ENCODE measurements at regions not wholly inside any gene's neighbourhood (a gene's known extent, or its start where the extent isn't known, plus 50 kb on each side); places are given as distances from the start of the nearest gene placed in this dataset.
A peak's percentile ranks its signal among the peaks of the same experiment; 100 is the strongest.

DNA sequence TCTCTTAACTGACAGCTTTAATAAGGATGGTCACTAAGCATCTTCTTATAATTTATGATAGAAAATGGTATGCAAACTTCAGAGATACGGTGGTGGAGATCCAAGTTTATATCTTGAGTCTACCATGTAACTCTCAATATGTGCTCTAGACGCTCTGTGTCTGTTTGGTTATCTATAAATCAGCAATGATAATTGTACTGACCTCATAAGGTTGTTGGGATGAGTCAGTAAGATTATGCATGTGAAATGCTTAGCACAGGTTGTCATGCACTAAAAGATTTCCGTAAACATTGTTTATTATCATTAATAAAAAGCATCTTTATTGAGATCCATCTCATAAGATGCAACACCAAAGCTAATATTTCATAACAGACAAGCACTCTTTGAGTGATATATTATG lies 1094.9 kb upstream of the EEF2KMT start:
- no peak for TF ChIP-seq CTCF (IDR thresholded peaks at IDR 0.05; ENCODE audit: unreplicated experiment in 3 of 3)
- peaks cover 10% of the 10 kb centered on the region for H3K27me3 Mint-ChIP-seq (ENCODE audit: low read depth)
- H3K4me3 Mint-ChIP-seq = no peak overlapping the region
- no peaks in the 10 kb centered on the region for H3K36me3 Mint-ChIP-seq (ENCODE audit: low read depth)
- H3K27ac Mint-ChIP-seq = no peak overlapping the region
- no peaks in the 10 kb centered on the region for H3K9me3 Mint-ChIP-seq
- H3K4me1 Mint-ChIP-seq = no peaks in the 10 kb centered on the region

DNA sequence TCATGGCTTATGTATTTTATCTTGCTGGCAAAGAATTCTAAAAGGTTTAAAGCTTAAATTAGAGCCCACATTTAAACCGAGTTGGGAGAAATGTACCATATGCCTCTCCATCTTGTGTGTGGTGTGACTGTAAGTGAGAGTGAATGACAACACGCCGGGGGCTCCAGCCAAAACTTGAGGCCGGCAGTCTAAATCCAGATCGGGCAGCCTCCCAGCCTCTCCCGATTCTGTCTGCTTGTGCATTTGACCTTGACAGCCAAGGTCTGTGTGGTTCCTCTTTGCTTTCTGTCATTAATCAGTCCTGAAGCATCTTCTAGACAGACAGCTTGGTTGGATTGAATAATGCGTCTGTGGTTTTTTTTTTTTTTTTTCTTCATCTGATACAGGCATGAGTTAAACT lies 1093.2 kb upstream of the EEF2KMT start:
- no peak for TF ChIP-seq CTCF (IDR thresholded peaks at IDR 0.05; ENCODE audit: unreplicated experiment in 3 of 3)
- Mint-ChIP-seq H3K9me3 (no peaks in the 10 kb centered on the region), H3K27ac (no peak overlapping the region), H3K4me3 (no peak overlapping the region), H3K27me3 (ENCODE audit: low read depth) (peaks cover 10% of the 10 kb centered on the region), H3K36me3 (ENCODE audit: low read depth) (no peaks in the 10 kb centered on the region), H3K4me1 (no peaks in the 10 kb centered on the region)

DNA sequence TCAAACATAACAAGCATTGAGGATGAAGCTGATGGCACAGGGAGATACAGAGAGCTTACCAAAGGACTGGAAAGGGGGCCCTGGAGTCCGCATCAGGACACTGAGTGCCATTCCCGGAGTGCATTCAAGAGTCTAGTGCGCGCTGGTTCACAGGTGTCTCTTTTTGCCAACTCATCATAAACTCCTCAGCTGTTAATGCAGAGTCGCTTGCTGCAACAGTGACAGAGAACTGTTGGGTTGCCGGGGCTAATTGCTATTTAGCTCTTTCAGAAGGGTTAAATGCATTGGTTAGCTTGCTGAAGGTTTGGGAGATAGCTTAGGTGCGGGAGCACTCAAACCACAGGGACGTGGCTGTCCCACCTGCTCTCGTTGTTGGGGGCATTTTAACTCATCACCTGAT lies 1091.6 kb upstream of the EEF2KMT start:
- Mint-ChIP-seq H3K9me3 (no peaks in the 10 kb centered on the region), H3K27me3 (ENCODE audit: low read depth) (peaks cover 10% of the 10 kb centered on the region), H3K4me3 (no peak overlapping the region), H3K4me1 (no peaks in the 10 kb centered on the region), H3K27ac (no peak overlapping the region), H3K36me3 (ENCODE audit: low read depth) (no peaks in the 10 kb centered on the region)
- no peak for TF ChIP-seq CTCF (IDR thresholded peaks at IDR 0.05; ENCODE audit: unreplicated experiment in 3 of 3)

GRCh38 chr16:6177616-6178180 lies 1080.1 kb upstream of the EEF2KMT start:
- Mint-ChIP-seq H3K27ac (no peak overlapping the region), H3K4me1 (no peaks in the 10 kb centered on the region), H3K27me3 (ENCODE audit: low read depth) (peaks cover 4% of the 10 kb centered on the region), H3K9me3 (no peaks in the 10 kb centered on the region), H3K4me3 (no peak overlapping the region), H3K36me3 (ENCODE audit: low read depth) (no peaks in the 10 kb centered on the region)
- TF ChIP-seq CTCF (IDR thresholded peaks at IDR 0.05; ENCODE audit: unreplicated experiment in 3 of 3) = no peak

DNA sequence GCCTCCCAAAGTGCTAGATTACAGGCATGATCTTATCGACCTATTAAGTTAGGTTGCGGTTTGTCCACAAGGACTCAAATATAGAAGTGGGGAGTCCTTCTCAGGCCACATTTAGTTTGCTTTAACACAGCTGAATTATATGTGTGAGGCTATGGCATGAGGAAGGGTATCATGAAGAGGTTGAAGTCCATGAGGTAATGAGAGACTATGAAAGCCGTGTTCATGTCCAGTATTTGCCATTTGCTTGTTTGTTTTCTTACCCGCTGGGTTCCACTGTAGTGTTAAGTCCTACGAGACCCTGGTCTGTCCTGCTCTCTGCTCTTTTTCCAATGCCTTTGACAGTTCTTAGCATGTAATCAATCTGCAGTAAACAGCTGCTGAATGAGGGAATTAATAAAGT lies 1072.4 kb upstream of the EEF2KMT start:
- no peak overlapping the region for H3K27ac Mint-ChIP-seq
- H3K27me3 Mint-ChIP-seq (ENCODE audit: low read depth) = no peaks in the 10 kb centered on the region
- H3K4me1 Mint-ChIP-seq = no peaks in the 10 kb centered on the region
- no peaks in the 10 kb centered on the region for H3K9me3 Mint-ChIP-seq
- TF ChIP-seq CTCF (IDR thresholded peaks at IDR 0.05; ENCODE audit: unreplicated experiment in 3 of 3) = no peak
- no peak overlapping the region for H3K4me3 Mint-ChIP-seq
- no peaks in the 10 kb centered on the region for H3K36me3 Mint-ChIP-seq (ENCODE audit: low read depth)

GRCh38 chr16:6165330-6165979 lies 1067.9 kb upstream of the EEF2KMT start:
- no peaks in the 10 kb centered on the region for H3K4me1 Mint-ChIP-seq

More at GRCh38 chr16:6165330-6165979, 1067.9 kb upstream of the EEF2KMT start:
- Mint-ChIP-seq H3K27ac (no peak overlapping the region), H3K27me3 (ENCODE audit: low read depth) (peaks cover 3% of the 10 kb centered on the region), H3K4me3 (no peak overlapping the region), H3K9me3 (no peaks in the 10 kb centered on the region), H3K36me3 (ENCODE audit: low read depth) (no peaks in the 10 kb centered on the region)
- peak in 2 of 3 experiments; percentile 39 to 52 for TF ChIP-seq CTCF (IDR thresholded peaks at IDR 0.05; ENCODE audit: unreplicated experiment in 3 of 3)

All from nephron (organoid).